ENCODE measurements at regions not wholly inside any gene's neighbourhood (a gene's known extent, or its start where the extent isn't known, plus 50 kb on each side); places are given as distances from the start of the nearest gene placed in this dataset.

DNA sequence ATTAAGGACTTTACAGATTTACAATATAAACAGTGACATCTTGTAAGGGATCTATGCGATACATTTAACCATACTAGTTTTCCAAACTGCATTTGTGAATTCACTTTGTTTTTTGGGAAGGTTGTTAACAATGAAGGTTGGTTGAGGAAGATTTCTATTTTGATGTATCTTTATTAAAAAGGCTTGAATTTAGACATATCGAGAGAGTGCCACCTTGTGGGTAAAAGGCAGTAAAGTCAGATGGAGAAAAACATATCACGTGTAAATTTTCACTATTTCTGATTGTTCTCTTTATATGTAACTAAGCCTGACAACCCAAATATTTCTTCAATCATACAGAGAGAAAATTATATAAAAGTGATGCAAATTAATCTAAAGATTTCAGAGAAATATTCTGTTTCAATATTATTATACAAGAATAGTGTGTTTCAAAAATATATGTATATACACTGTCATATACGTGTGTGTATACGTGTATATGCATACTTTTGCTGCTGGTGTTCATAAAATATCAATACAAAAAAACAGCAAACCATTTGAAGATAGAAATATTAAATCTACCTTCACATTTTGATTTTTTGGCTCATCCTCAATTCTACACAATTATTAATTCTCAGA lies 988.6 kb downstream of the SORCS1 start:
- Histone ChIP-seq H3K27ac (no peak overlapping the region), H3K4me3 (no peak overlapping the region), H3K4me1 (no peaks in the 10 kb centered on the region), H3K9me3 (no peaks in the 10 kb centered on the region), H3K36me3 (no peaks in the 10 kb centered on the region), H3K27me3 (no peaks in the 10 kb centered on the region)
- intact Hi-C loops (cut with DNase I; ENCODE audit: low total_unique reads), result no loop called here
- 45 to 46% methylated on average over 5 of the region's 5 CpGs for WGBS, 2 donors (ENCODE audit: low coverage in 1 of 2)
- no peak for TF ChIP-seq POLR2AphosphoS5 (IDR thresholded peaks at IDR 0.05)
- TF ChIP-seq CTCF (IDR thresholded peaks at IDR 0.05), result peak in 3 of 5 experiments; percentile 23 to 32 (median 29)
- in situ Hi-C loops (cut with MboI; ENCODE audit: low pct_ligation_motif_present in 1 of 4, low pct_unique_long_range_greater_than_20kb in 1 of 4, low sequenced_read_pairs in 3 of 4), result no loop called here
- no peak for DNase-seq

- TF ChIP-seq POLR2A (IDR thresholded peaks at IDR 0.05) (no peak), EP300 (IDR thresholded peaks at IDR 0.05; ENCODE audit: low read depth) (no peak), POLR2AphosphoS5 (IDR thresholded peaks at IDR 0.05) (no peak), CTCF (IDR thresholded peaks at IDR 0.05) (no peak)
- no peak overlapping the region for H3K4me3 ChIP-seq
- no peaks in the 10 kb centered on the region for H3K27me3 ChIP-seq
- DNase-seq, result no peak
- H3K36me3 ChIP-seq, result no peaks in the 10 kb centered on the region
- in situ Hi-C loops (cut with MboI; ENCODE audit: low pct_ligation_motif_present in 1 of 4, low pct_unique_long_range_greater_than_20kb in 1 of 4, low sequenced_read_pairs in 3 of 4), result no loop called here
- no peaks in the 10 kb centered on the region for H3K9me3 ChIP-seq
- 81 to 88% methylated on average over 3 of the region's 3 CpGs for WGBS, 2 donors (ENCODE audit: low coverage in 1 of 2)
- H3K4me1 ChIP-seq, result no peaks in the 10 kb centered on the region
- H3K27ac ChIP-seq, result no peak overlapping the region
- intact Hi-C loops (cut with DNase I; ENCODE audit: low total_unique reads), result no loop called here
These were observed 990.7 kb downstream of the SORCS1 start for GRCh38 chr10:106173838-106174237.

DNA sequence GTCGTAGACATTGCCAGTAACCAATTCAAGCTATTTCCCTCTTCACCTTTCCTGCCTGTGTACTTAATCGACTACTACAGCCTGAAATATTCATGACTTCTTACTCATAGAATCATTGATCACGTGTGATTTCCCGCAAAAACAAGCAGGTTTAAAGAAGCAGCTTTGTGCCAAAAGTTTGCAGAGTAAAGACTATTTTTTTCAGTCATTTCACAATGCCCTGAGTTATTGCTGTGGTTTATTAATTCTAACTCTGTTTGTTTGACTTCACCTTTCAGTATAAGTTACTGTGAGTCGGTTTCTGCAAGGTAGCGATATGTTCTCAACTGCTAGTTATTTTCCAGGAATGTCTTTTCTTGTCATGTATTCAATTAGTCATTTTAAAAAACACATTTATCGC lies 995.3 kb downstream of the SORCS1 start:
- Histone ChIP-seq H3K4me3 (no peak overlapping the region), H3K27me3 (no peaks in the 10 kb centered on the region), H3K4me1 (no peaks in the 10 kb centered on the region), H3K27ac (no peak overlapping the region), H3K36me3 (no peaks in the 10 kb centered on the region), H3K9me3 (no peaks in the 10 kb centered on the region)
- TF ChIP-seq CTCF (IDR thresholded peaks at IDR 0.05) (no peak), POLR2A (IDR thresholded peaks at IDR 0.05) (no peak), POLR2AphosphoS5 (IDR thresholded peaks at IDR 0.05) (no peak), EP300 (IDR thresholded peaks at IDR 0.05; ENCODE audit: low read depth) (no peak)
- WGBS, 2 donors (ENCODE audit: low coverage in 1 of 2), result 66% methylated on average over 7 of the region's 7 CpGs
- in situ Hi-C loops (cut with MboI; ENCODE audit: low pct_ligation_motif_present in 1 of 4, low pct_unique_long_range_greater_than_20kb in 1 of 4, low sequenced_read_pairs in 3 of 4), result no loop called here
- DNase-seq, result no peak
- intact Hi-C loops (cut with DNase I; ENCODE audit: low total_unique reads), result no loop called here

DNA sequence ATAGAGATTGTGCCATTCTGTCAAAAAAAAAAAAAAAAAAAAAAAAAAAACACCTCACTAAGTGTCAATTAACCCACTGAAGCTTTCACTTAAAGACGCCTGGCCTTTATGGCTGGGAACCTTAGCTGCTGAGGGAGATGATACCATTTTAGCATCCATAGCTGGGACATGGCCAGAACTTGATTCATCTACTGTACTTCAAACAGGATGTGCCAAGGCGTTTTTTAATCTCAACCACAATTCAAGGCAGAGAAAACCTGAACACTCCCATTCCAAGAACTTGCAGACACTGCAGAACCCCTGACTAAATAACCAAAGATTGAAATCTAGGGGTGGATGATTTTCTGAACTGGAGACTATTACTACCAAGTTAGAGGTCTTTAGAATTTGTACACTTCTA lies 996.6 kb downstream of the SORCS1 start:
- Histone ChIP-seq H3K4me1 (no peaks in the 10 kb centered on the region), H3K27me3 (no peaks in the 10 kb centered on the region), H3K4me3 (no peak overlapping the region), H3K36me3 (no peaks in the 10 kb centered on the region), H3K9me3 (no peaks in the 10 kb centered on the region), H3K27ac (no peak overlapping the region)
- 52 to 60% methylated on average over 2 of the region's 2 CpGs for WGBS, 2 donors (ENCODE audit: low coverage in 1 of 2)
- intact Hi-C loops (cut with DNase I; ENCODE audit: low total_unique reads) (no loop called here), in situ Hi-C loops (cut with MboI; ENCODE audit: low pct_ligation_motif_present in 1 of 4, low pct_unique_long_range_greater_than_20kb in 1 of 4, low sequenced_read_pairs in 3 of 4) (no loop called here)
- TF ChIP-seq EP300 (IDR thresholded peaks at IDR 0.05; ENCODE audit: low read depth) (no peak), POLR2AphosphoS5 (IDR thresholded peaks at IDR 0.05) (no peak), POLR2A (IDR thresholded peaks at IDR 0.05) (no peak), CTCF (IDR thresholded peaks at IDR 0.05) (no peak)
- DNase-seq, result no peak
